ENCODE measurements at regions not wholly inside any gene's neighbourhood (a gene's known extent, or its start where the extent isn't known, plus 50 kb on each side); places are given as distances from the start of the nearest gene placed in this dataset.

DNA sequence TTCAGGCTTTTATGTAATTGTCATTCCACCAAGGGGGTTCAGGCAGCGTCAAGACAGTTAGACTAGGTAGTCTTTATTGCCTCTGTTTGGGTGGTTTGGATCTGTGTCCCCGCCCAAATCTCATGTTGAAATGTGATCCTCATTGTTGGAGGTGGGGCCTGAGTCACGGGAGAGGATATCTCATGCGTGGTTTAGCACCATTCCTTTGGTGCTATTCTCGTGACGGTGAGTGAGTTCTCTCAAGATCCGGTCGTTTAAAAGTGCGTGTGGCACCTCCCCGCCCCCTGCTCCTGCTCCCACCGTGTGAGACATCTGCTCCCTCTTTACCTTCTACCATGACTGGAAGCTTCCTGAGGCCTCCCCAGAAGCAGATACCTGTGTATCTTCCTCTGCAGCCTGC lies 51.3 kb upstream of the FOXC1 start:
- no peaks in the 10 kb centered on the region for H3K36me3 ChIP-seq (ENCODE audit: control insufficient read depth in 1 of 2, insufficient read depth in 2 of 2, low read length in 2 of 2)
- no peak overlapping the region for H3K27ac ChIP-seq (ENCODE audit: low read depth, low read length)
- H3K9ac ChIP-seq (ENCODE audit: low read depth in 1 of 2, low read length in 2 of 2), result no peak overlapping the region
- H3K9me3 ChIP-seq (ENCODE audit: control insufficient read depth in 1 of 2, low read length in 2 of 2), result no peaks in the 10 kb centered on the region
- H3K4me1 ChIP-seq (ENCODE audit: control insufficient read depth in 1 of 2, insufficient read depth in 2 of 2, low read length in 2 of 2), result peaks cover 0 to 7% of the 10 kb centered on the region in 2 donors
- peaks cover 0 to 13% of the 10 kb centered on the region in 2 donors for H3K27me3 ChIP-seq (ENCODE audit: control insufficient read depth in 1 of 2, insufficient read depth in 2 of 2, low read length in 2 of 2)
- no peak overlapping the region for H3K4me3 ChIP-seq (ENCODE audit: low read depth in 1 of 2, low read length in 2 of 2)

Measured in duodenal mucosa (tissue), 2 donors.